PC-3 (cell line): ENCODE measurements at regions not wholly inside any gene's neighbourhood (a gene's known extent, or its start where the extent isn't known, plus 50 kb on each side); places are given as distances from the start of the nearest gene placed in this dataset.
A peak's percentile ranks its signal among the peaks of the same experiment; 100 is the strongest.

Source experiments
- ATAC-seq: fragments of 200-7000 bp; cut with Tn5 transposase; 2 replicates; pipeline ENCODE4 v1.9.1; 2020; ENCODE audit warnings: mild to moderate bottlenecking, moderate library complexity
- BruUV-seq: library from RNA; stranded (reverse); fragments of 400-500 nt; replicated peaks from 2 replicates; lab custom pipeline; 2021; lab: Mats Ljungman, UMichigan
- CTCF ChIA-PET: fragments of 300-600 bp; sonication (Branson Sonifier 250); formaldehyde crosslinking; loops from one replicate; lab custom pipeline; 2022; ENCODE audit warnings: antibody characterized with exemption; lab: Charles Lee
- POLR2A ChIA-PET: fragments of 300-600 bp; sonication (Branson Sonifier 250); formaldehyde crosslinking; loops from one replicate; lab custom pipeline; 2022; ENCODE audit warnings: antibody characterized with exemption; ENCODE audit not compliant: unreplicated experiment; lab: Charles Lee
- DNase-seq: peaks from one replicate; pipeline ENCODE4 v3.0.0-alpha.2; 2015
- H2AFZ ChIP-seq: fragments of 300-600 bp; sonication (generic); 2 replicates; pipeline ENCODE4 v1.6.0; 2016; ENCODE audit warnings: antibody characterized with exemption, low read length
- H3F3A ChIP-seq: fragments of 300-600 bp; sonication (generic); one replicate; pipeline ENCODE4 v1.6.0; 2017; ENCODE audit warnings: antibody characterized with exemption, low read length, control low read depth, mild to moderate bottlenecking; ENCODE audit not compliant: unreplicated experiment
- H3K27ac ChIP-seq: fragments of 300-600 bp; sonication (generic); 2 replicates; pipeline ENCODE4 v1.5.1; 2016; ENCODE audit warnings: mild to moderate bottlenecking, low read length
- H3K27me3 ChIP-seq: fragments of 300-600 bp; sonication (generic); 2 replicates; pipeline ENCODE4 v1.6.1; 2016; ENCODE audit warnings: low read length, mixed read lengths
- H3K36me3 ChIP-seq: fragments of 300-600 bp; sonication (generic); 2 replicates; pipeline ENCODE4 v1.6.1; 2016; ENCODE audit warnings: low read depth, mixed run types, low read length, mixed read lengths
- H3K4me1 ChIP-seq: fragments of 300-600 bp; sonication (generic); 2 replicates; pipeline ENCODE4 v1.5.1; 2016; ENCODE audit warnings: low read length; ENCODE audit not compliant: insufficient read depth
- H3K4me2 ChIP-seq: fragments of 300-600 bp; sonication (generic); 2 replicates; pipeline ENCODE4 v1.6.0; 2016; ENCODE audit warnings: low read length
- H3K4me3 ChIP-seq: fragments of 300-600 bp; sonication (generic); 2 replicates; pipeline ENCODE4 v1.5.1; 2016; ENCODE audit warnings: mild to moderate bottlenecking, low read length, mixed read lengths
- H3K79me2 ChIP-seq: fragments of 300-600 bp; sonication (generic); 2 replicates; pipeline ENCODE4 v1.6.1; 2017; ENCODE audit warnings: low read length, mixed read lengths
- H3K9ac ChIP-seq: fragments of 300-600 bp; sonication (generic); 2 replicates; pipeline ENCODE4 v1.6.0; 2016; ENCODE audit warnings: mild to moderate bottlenecking, low read length
- H3K9me2 ChIP-seq: fragments of 300-600 bp; sonication (generic); replicated peaks from 2 replicates; pipeline ENCODE4 v1.6.1; 2016; ENCODE audit warnings: mixed run types, low read length, mixed read lengths
- H3K9me3 ChIP-seq: fragments of 300-600 bp; sonication (generic); 2 replicates; pipeline ENCODE4 v1.6.1; 2016; ENCODE audit warnings: low read length, mixed read lengths
- H4K20me1 ChIP-seq: fragments of 300-600 bp; sonication (generic); 2 replicates; pipeline ENCODE4 v1.6.1; 2016; ENCODE audit warnings: low read length, mixed read lengths
- EZH2 ChIP-seq: fragments of 300-600 bp; sonication (generic); IDR thresholded peaks from one replicate; pipeline ENCODE4 v1.6.1; 2017; ENCODE audit warnings: antibody characterized with exemption, mild to moderate bottlenecking, low read length; ENCODE audit not compliant: unreplicated experiment
- EZH2phosphoT487 ChIP-seq: fragments of 300-600 bp; sonication (generic); IDR thresholded peaks from 2 replicates; pipeline ENCODE4 v1.6.1; 2018; ENCODE audit warnings: mild to moderate bottlenecking, antibody characterized with exemption, low read length, borderline replicate concordance
- intact Hi-C: fragments of 100-400 bp; cut with micrococcal nuclease; formaldehyde crosslinking; loops from 2 replicates; pipeline ENCODE4 v1.9.0; 2023
- TF ChIP-seq, protein P1 (sequence below): fragments of 300-600 bp; sonication (generic); conservative IDR thresholded peaks from 2 replicates; pipeline ENCODE4 v1.5.1; 2017; ENCODE audit warnings: antibody characterized with exemption, low read depth, mild to moderate bottlenecking, low read length

DNA sequence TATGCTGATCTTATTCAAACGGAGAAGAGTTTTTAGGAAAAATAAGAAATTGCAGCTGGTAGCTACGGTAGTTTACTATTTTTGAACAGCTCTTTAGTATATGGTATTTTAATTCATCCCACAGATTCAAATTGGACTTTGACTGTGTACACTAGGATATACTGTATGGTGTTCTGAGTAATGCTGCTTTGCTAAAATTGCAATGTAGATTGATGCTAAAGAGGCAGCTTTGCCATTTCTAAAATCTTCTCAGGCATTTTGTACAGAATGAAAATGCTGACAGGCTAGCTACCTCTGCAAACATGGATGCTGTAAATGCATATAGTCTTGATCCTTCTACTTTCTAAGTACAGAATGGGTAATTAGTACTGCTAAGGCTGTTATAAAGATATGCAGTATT is 826.6 kb upstream of the POU3F3 start:
- no TSS peak for BruUV-seq
- ChIA-PET POLR2A (no interaction called here), CTCF (no interaction called here)
- DNase-seq (no peak), ATAC-seq (no peak)
- TF ChIP-seq EZH2 (no peak), EZH2phosphoT487 (no peak)
- TF ChIP-seq, protein P1, sequence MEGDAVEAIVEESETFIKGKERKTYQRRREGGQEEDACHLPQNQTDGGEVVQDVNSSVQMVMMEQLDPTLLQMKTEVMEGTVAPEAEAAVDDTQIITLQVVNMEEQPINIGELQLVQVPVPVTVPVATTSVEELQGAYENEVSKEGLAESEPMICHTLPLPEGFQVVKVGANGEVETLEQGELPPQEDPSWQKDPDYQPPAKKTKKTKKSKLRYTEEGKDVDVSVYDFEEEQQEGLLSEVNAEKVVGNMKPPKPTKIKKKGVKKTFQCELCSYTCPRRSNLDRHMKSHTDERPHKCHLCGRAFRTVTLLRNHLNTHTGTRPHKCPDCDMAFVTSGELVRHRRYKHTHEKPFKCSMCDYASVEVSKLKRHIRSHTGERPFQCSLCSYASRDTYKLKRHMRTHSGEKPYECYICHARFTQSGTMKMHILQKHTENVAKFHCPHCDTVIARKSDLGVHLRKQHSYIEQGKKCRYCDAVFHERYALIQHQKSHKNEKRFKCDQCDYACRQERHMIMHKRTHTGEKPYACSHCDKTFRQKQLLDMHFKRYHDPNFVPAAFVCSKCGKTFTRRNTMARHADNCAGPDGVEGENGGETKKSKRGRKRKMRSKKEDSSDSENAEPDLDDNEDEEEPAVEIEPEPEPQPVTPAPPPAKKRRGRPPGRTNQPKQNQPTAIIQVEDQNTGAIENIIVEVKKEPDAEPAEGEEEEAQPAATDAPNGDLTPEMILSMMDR, result no peak
- no peaks in the 10 kb centered on the region for H3K4me1 ChIP-seq
- H4K20me1 ChIP-seq, result no peaks in the 10 kb centered on the region
- no peaks in the 10 kb centered on the region for H3K9me2 ChIP-seq
- no peaks in the 10 kb centered on the region for H3F3A ChIP-seq
- no peak overlapping the region for H3K4me3 ChIP-seq
- no peak overlapping the region for H3K27ac ChIP-seq
- H3K9me3 ChIP-seq, result no peaks in the 10 kb centered on the region
- H3K27me3 ChIP-seq, result peaks cover 43% of the 10 kb centered on the region
- no peak overlapping the region for H3K4me2 ChIP-seq
- no peak overlapping the region for H2AFZ ChIP-seq
- H3K36me3 ChIP-seq, result no peaks in the 10 kb centered on the region
- H3K79me2 ChIP-seq, result no peaks in the 10 kb centered on the region
- intact Hi-C loops, result no loop called here
- no peak overlapping the region for H3K9ac ChIP-seq

DNA sequence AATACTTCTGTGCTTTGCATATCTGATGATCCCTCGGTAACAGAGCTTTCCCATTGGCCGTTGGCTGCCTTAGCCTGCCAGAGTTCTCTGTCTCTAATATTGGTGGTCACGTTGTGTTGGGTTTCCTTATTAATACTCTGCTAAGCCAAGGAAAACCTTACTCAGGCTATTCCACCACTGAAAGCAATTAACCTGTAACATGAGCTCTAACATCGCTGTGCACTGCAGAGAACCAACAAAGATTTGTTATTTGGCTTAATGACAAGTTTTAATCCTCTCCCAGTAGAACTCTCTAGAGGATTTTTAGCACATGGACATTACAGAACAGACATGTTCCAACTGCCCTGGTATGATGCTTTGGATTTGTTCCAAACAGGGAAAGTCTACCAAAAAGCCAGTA is 825.9 kb upstream of the POU3F3 start:
- TF ChIP-seq EZH2phosphoT487, result no peak
- POLR2A ChIA-PET, result no interaction called here
- Histone ChIP-seq H3K9me3 (no peaks in the 10 kb centered on the region), H3K27ac (no peak overlapping the region), H3K9ac (no peak overlapping the region), H3K9me2 (no peaks in the 10 kb centered on the region), H3K79me2 (no peaks in the 10 kb centered on the region), H3K4me3 (no peak overlapping the region), H4K20me1 (no peaks in the 10 kb centered on the region), H3K36me3 (no peaks in the 10 kb centered on the region), H3K27me3 (peaks cover 35% of the 10 kb centered on the region), H3F3A (no peaks in the 10 kb centered on the region), H3K4me2 (no peak overlapping the region), H3K4me1 (no peaks in the 10 kb centered on the region), H2AFZ (no peak overlapping the region)
- DNase-seq, result no peak
- ATAC-seq, result no peak
- intact Hi-C loops, result no loop called here
- BruUV-seq, result no TSS peak
- CTCF ChIA-PET, result no interaction called here

DNA sequence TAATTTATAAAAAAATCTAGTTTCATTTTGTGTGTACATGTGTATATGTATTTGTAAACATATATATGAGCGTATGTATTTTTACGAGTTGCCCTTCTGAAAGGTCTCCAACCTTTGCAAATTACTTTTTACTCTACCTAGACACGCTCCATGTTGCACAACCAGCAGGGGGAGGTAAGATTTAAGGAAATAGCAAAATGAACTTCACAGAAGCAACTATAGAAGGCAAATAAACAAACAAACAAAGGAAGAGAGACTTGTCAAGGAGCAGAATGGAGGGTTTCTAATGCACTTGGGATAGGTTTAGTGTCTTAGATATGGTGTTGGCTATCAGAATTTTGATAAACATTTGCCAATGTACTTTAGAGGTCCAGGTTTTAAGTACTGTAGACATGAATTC is 820.5 kb upstream of the POU3F3 start:
- CTCF ChIA-PET, result interaction anchor here (0.6 kb wide), 1 partner anchor 338 kb away, joined by 3 read pairs; no protein-coding TSS in a partner anchor

More for the DNA sequence above, 820.5 kb upstream of the POU3F3 start:
- no peaks in the 10 kb centered on the region for H3K9me3 ChIP-seq
- H3K36me3 ChIP-seq, result no peaks in the 10 kb centered on the region
- H3F3A ChIP-seq, result no peaks in the 10 kb centered on the region
- H3K27ac ChIP-seq, result no peak overlapping the region
- no peaks in the 10 kb centered on the region for H4K20me1 ChIP-seq
- H3K9ac ChIP-seq, result no peak overlapping the region
- H2AFZ ChIP-seq, result no peak overlapping the region
- DNase-seq, result peak; percentile 36
- BruUV-seq, result no TSS peak
- no peak for ATAC-seq
- POLR2A ChIA-PET, result no interaction called here
- H3K27me3 ChIP-seq, result 0 out of 2 replicates have a peak, but pooled peaks cover 6% of the 10 kb centered on the region
- H3K9me2 ChIP-seq, result no peaks in the 10 kb centered on the region
- no peak overlapping the region for H3K4me3 ChIP-seq
- no peak for TF ChIP-seq EZH2
- TF ChIP-seq, protein P1, result peak; percentile 68
- no peak overlapping the region for H3K4me2 ChIP-seq
- intact Hi-C loops, result loop anchor here (2.0 to 10.0 kb wide), 2 partner anchors 839 to 911 kb away; no protein-coding TSS in a partner anchor
- no peaks in the 10 kb centered on the region for H3K4me1 ChIP-seq
- no peaks in the 10 kb centered on the region for H3K79me2 ChIP-seq
